SU-DHL-6 (cell line): ENCODE measurements at regions not wholly inside any gene's neighbourhood (a gene's known extent, or its start where the extent isn't known, plus 50 kb on each side); places are given as distances from the start of the nearest gene placed in this dataset.

Source experiments
- EZH2phosphoT487 ChIP-seq: fragments of 200-600 bp; sonication (generic), shearing (Covaris generic); conservative IDR thresholded peaks from 2 replicates; pipeline ENCODE4 v1.6.1; 2018; ENCODE audit warnings: mild to moderate bottlenecking, antibody characterized with exemption, low read length, moderate library complexity, mixed read lengths
- TF ChIP-seq, protein P1 (sequence below): fragments of 200-600 bp; sonication (generic); IDR thresholded peaks from one replicate; pipeline ENCODE4 v1.5.1; 2017; ENCODE audit warnings: antibody characterized with exemption, mild to moderate bottlenecking, low read length, moderate library complexity; ENCODE audit not compliant: insufficient read depth, poor library complexity, severe bottlenecking

- TF ChIP-seq, protein P1, sequence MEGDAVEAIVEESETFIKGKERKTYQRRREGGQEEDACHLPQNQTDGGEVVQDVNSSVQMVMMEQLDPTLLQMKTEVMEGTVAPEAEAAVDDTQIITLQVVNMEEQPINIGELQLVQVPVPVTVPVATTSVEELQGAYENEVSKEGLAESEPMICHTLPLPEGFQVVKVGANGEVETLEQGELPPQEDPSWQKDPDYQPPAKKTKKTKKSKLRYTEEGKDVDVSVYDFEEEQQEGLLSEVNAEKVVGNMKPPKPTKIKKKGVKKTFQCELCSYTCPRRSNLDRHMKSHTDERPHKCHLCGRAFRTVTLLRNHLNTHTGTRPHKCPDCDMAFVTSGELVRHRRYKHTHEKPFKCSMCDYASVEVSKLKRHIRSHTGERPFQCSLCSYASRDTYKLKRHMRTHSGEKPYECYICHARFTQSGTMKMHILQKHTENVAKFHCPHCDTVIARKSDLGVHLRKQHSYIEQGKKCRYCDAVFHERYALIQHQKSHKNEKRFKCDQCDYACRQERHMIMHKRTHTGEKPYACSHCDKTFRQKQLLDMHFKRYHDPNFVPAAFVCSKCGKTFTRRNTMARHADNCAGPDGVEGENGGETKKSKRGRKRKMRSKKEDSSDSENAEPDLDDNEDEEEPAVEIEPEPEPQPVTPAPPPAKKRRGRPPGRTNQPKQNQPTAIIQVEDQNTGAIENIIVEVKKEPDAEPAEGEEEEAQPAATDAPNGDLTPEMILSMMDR, result no peak
- TF ChIP-seq EZH2phosphoT487, result no peak
These were observed 1110.1 kb downstream of the TBL1XR1 start for GRCh38 chr3:176087066-176087697.
